ENCODE measurements at regions not wholly inside any gene's neighbourhood (a gene's known extent, or its start where the extent isn't known, plus 50 kb on each side); places are given as distances from the start of the nearest gene placed in this dataset.

GRCh38 chr5:89901346-89901745 is 508.2 kb downstream of the CETN3 start:
- TF ChIP-seq, protein P1, sequence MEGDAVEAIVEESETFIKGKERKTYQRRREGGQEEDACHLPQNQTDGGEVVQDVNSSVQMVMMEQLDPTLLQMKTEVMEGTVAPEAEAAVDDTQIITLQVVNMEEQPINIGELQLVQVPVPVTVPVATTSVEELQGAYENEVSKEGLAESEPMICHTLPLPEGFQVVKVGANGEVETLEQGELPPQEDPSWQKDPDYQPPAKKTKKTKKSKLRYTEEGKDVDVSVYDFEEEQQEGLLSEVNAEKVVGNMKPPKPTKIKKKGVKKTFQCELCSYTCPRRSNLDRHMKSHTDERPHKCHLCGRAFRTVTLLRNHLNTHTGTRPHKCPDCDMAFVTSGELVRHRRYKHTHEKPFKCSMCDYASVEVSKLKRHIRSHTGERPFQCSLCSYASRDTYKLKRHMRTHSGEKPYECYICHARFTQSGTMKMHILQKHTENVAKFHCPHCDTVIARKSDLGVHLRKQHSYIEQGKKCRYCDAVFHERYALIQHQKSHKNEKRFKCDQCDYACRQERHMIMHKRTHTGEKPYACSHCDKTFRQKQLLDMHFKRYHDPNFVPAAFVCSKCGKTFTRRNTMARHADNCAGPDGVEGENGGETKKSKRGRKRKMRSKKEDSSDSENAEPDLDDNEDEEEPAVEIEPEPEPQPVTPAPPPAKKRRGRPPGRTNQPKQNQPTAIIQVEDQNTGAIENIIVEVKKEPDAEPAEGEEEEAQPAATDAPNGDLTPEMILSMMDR (IDR thresholded peaks at IDR 0.05): no peak
- no peak overlapping the region for H3K27ac ChIP-seq

DNA sequence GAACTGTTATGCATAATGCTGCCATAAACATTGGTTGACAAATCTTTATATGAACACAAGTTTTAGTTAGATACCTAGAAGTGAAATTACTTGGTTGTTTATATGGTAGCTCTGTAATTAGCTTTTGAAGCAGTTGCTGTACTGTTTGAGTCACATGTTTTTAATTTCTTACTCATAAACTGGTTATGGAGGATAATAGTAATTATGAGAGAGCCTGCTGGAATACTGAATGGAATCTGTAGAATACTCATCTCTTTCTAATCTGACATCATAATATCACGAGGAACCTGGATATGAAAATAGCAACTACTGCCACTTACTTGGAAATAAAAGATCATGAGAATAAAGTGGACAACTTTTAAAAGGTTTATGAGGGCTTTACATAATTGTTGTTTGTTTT is 509.2 kb downstream of the CETN3 start:
- Histone ChIP-seq H3K27me3 (ENCODE audit: control insufficient read depth, insufficient read depth, low read length) (no peaks in the 10 kb centered on the region), H3K4me2 (ENCODE audit: low read length) (no peak overlapping the region), H3K4me3 (ENCODE audit: low read depth, low read length) (no peak overlapping the region), H3K79me2 (no peaks in the 10 kb centered on the region), H3K9ac (no peak overlapping the region), H2AFZ (no peak overlapping the region), H3K4me1 (no peaks in the 10 kb centered on the region), H3K36me3 (ENCODE audit: control insufficient read depth, insufficient read depth, low read length) (no peaks in the 10 kb centered on the region), H3K9me3 (ENCODE audit: control insufficient read depth, low read length) (no peaks in the 10 kb centered on the region), H3K27ac (no peak overlapping the region)
- TF ChIP-seq, protein P1 (IDR thresholded peaks at IDR 0.05): no peak

More at GRCh38 chr5:89901346-89901745, 508.2 kb downstream of the CETN3 start:
- Histone ChIP-seq H3K27me3 (ENCODE audit: control insufficient read depth, insufficient read depth, low read length) (no peaks in the 10 kb centered on the region), H3K36me3 (ENCODE audit: control insufficient read depth, insufficient read depth, low read length) (no peaks in the 10 kb centered on the region), H3K9ac (no peak overlapping the region), H3K79me2 (no peaks in the 10 kb centered on the region), H2AFZ (no peak overlapping the region), H3K4me3 (ENCODE audit: low read depth, low read length) (no peak overlapping the region), H3K9me3 (ENCODE audit: control insufficient read depth, low read length) (no peaks in the 10 kb centered on the region), H3K4me1 (no peaks in the 10 kb centered on the region), H3K4me2 (ENCODE audit: low read length) (no peak overlapping the region)

DNA sequence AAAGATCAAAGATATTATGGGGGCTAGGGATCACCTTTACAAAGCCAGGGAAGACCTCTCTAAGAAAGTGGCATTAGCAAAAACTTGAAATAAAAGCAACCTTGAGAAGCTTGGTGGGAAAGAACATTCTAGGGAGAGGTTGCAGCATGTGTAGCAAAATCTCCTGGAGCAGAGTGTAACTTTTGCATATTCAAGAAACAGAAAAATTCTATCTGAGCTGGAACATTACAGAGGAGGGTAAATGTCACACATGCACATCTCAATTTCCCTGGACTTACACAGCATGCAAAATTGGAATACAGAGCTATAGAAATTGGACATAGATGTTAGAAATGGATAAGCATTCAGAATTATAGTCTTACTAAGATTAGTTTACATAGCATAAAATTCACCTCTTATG is 510.0 kb downstream of the CETN3 start:
- H3K36me3 ChIP-seq (ENCODE audit: control insufficient read depth, insufficient read depth, low read length): no peaks in the 10 kb centered on the region
- H3K9me3 ChIP-seq (ENCODE audit: control insufficient read depth, low read length): no peaks in the 10 kb centered on the region
- H2AFZ ChIP-seq: no peak overlapping the region
- H3K4me2 ChIP-seq (ENCODE audit: low read length): no peak overlapping the region
- no peak overlapping the region for H3K27ac ChIP-seq
- no peaks in the 10 kb centered on the region for H3K79me2 ChIP-seq
- TF ChIP-seq, protein P1 (IDR thresholded peaks at IDR 0.05): no peak
- H3K9ac ChIP-seq: no peak overlapping the region
- no peaks in the 10 kb centered on the region for H3K27me3 ChIP-seq (ENCODE audit: control insufficient read depth, insufficient read depth, low read length)
- H3K4me1 ChIP-seq: no peaks in the 10 kb centered on the region
- no peak overlapping the region for H3K4me3 ChIP-seq (ENCODE audit: low read depth, low read length)

DNA sequence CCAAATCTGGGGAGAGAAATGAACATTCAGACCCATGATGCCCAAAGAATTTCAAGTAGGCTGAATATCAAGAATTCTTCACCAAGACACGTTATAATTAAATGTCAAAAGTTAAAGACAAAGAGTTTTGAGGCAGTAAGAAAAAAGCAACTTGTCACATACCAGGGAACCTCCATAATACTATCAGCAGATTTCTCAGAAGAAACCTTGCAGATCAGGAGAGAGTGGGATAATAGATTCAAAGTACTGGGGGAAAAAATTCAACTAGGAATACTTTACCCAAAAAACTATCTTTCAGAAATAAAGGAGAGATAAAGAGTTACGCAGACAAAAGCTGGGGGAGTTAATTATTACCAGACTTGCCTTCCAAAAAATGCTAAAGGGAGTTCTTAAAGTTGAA is 516.0 kb downstream of the CETN3 start:
- TF ChIP-seq, protein P1 (IDR thresholded peaks at IDR 0.05): no peak
- Histone ChIP-seq H2AFZ (no peak overlapping the region), H3K27ac (no peak overlapping the region), H3K9ac (no peak overlapping the region), H3K4me1 (no peaks in the 10 kb centered on the region), H3K27me3 (ENCODE audit: control insufficient read depth, insufficient read depth, low read length) (no peaks in the 10 kb centered on the region), H3K9me3 (ENCODE audit: control insufficient read depth, low read length) (no peaks in the 10 kb centered on the region), H3K79me2 (no peaks in the 10 kb centered on the region), H3K4me2 (ENCODE audit: low read length) (no peak overlapping the region), H3K36me3 (ENCODE audit: control insufficient read depth, insufficient read depth, low read length) (no peaks in the 10 kb centered on the region), H3K4me3 (ENCODE audit: low read depth, low read length) (no peak overlapping the region)

GRCh38 chr5:89885670-89886069 is 523.9 kb downstream of the CETN3 start:
- Histone ChIP-seq H3K4me1 (no peaks in the 10 kb centered on the region), H2AFZ (no peak overlapping the region), H3K4me3 (ENCODE audit: low read depth, low read length) (no peak overlapping the region), H3K79me2 (no peaks in the 10 kb centered on the region), H3K27me3 (ENCODE audit: control insufficient read depth, insufficient read depth, low read length) (no peaks in the 10 kb centered on the region), H3K36me3 (ENCODE audit: control insufficient read depth, insufficient read depth, low read length) (no peaks in the 10 kb centered on the region), H3K27ac (no peak overlapping the region), H3K9ac (no peak overlapping the region), H3K4me2 (ENCODE audit: low read length) (no peak overlapping the region), H3K9me3 (ENCODE audit: control insufficient read depth, low read length) (no peaks in the 10 kb centered on the region)
- TF ChIP-seq, protein P1 (IDR thresholded peaks at IDR 0.05): no peak

All from parathyroid adenoma (tissue), 2 donors.